GM12878 (cell line): ENCODE measurements at regions not wholly inside any gene's neighbourhood (a gene's known extent, or its start where the extent isn't known, plus 50 kb on each side); places are given as distances from the start of the nearest gene placed in this dataset.

Source experiments
- ATAC-seq: fragments of 200-7000 bp; cut with Tn5 transposase; 3 replicates; pipeline ENCODE4 v1.9.1; 2020; ENCODE audit warnings: mild to moderate bottlenecking, moderate library complexity
- BruUV-seq: library from RNA; stranded (reverse); fragments of 400-500 nt; replicated peaks from 2 replicates; lab custom pipeline; 2021; lab: Mats Ljungman, UMichigan
- CTCF ChIA-PET: fragments of 300-600 bp; sonication (Branson Sonifier 250); formaldehyde crosslinking; extraction: SDS; loops from one replicate; lab custom pipeline; 2021; ENCODE audit warnings: inconsistent platforms; lab: Yijun Ruan, JAX
- POLR2A ChIA-PET: fragments of 350-600 bp; formaldehyde crosslinking; extraction: SDS; loops from one replicate; lab custom pipeline; 2021; ENCODE audit warnings: inconsistent platforms; lab: Charles Lee
- RAD21 ChIA-PET: fragments of 300-600 bp; sonication (Branson Sonifier 250); formaldehyde crosslinking; loops from one replicate; lab custom pipeline; 2023; ENCODE audit warnings: antibody characterized with exemption; ENCODE audit not compliant: unreplicated experiment; lab: Charles Lee
- SMC1A ChIA-PET: fragments of 300-600 bp; sonication (Branson Sonifier 250); formaldehyde crosslinking; loops from one replicate; lab custom pipeline; 2023; ENCODE audit not compliant: unreplicated experiment, uncharacterized antibody; lab: Charles Lee
- DNase-seq: peaks from one replicate; pipeline ENCODE4 v3.0.0-alpha.2; 2011; ENCODE audit warnings: low read depth, low spot score
- FAIRE-seq: peaks from 3 replicates; lab custom pipeline; 2011; peaks lifted over from hg19 to GRCh38; lab: Jason Lieb, UNC
- H2AFZ ChIP-seq: 2 replicates; pipeline ENCODE4 v1.6.0; 2011; ENCODE audit warnings: low read depth, low read length, control low read depth; ENCODE audit not compliant: control insufficient read depth
- H3K27ac ChIP-seq: 2 replicates; pipeline ENCODE4 v1.5.1; 2011; ENCODE audit warnings: control low read depth; ENCODE audit not compliant: control insufficient read depth, insufficient read depth
- H3K27me3 ChIP-seq, 2 experiments: replicated peaks in 1 of 2; 2 replicates each; pipeline versions ENCODE4 v1.6.0 to v1.6.1; 2011; ENCODE audit warnings: low read length in 1 of 2; ENCODE audit not compliant: control insufficient read depth in 2 of 2, insufficient read depth in 2 of 2
- H3K36me3 ChIP-seq, 2 experiments: 2 replicates each; pipeline ENCODE4 v1.5.1; 2011; ENCODE audit warnings: low read length in 1 of 2; ENCODE audit not compliant: control insufficient read depth in 2 of 2, insufficient read depth in 2 of 2
- H3K4me1 ChIP-seq: 2 replicates; pipeline ENCODE4 v1.6.1; 2011; ENCODE audit warnings: mild to moderate bottlenecking, low read length, moderate library complexity, mixed read lengths; ENCODE audit not compliant: control insufficient read depth, insufficient read depth
- H3K4me2 ChIP-seq: 2 replicates; pipeline ENCODE4 v1.6.0; 2011; ENCODE audit warnings: control low read depth; ENCODE audit not compliant: control insufficient read depth, insufficient read depth
- H3K4me3 ChIP-seq: fragments of 200-600 bp; sonication (generic); 2 replicates; pipeline ENCODE4 v1.5.1; 2016
- H3K79me2 ChIP-seq: 2 replicates; pipeline ENCODE4 v1.6.0; 2011; ENCODE audit warnings: low read length; ENCODE audit not compliant: control insufficient read depth, insufficient read depth
- H3K9ac ChIP-seq: 2 replicates; pipeline ENCODE4 v1.8.0; 2011; ENCODE audit warnings: low read length, control low read depth, mixed read lengths; ENCODE audit not compliant: control insufficient read depth, insufficient read depth
- H3K9me3 ChIP-seq: replicated peaks from 3 replicates; pipeline ENCODE4 v1.5.1; 2011; ENCODE audit warnings: mild to moderate bottlenecking, low read length; ENCODE audit not compliant: control insufficient read depth, insufficient read depth
- H4K20me1 ChIP-seq: 2 replicates; pipeline ENCODE4 v1.6.0; 2011; ENCODE audit not compliant: control insufficient read depth, insufficient read depth
- ASH2L ChIP-seq: fragments of 300-600, 200-600 bp; sonication (generic); IDR thresholded peaks from 2 replicates; pipeline ENCODE4 v1.6.1; 2017; ENCODE audit warnings: low read depth, mild to moderate bottlenecking, borderline replicate concordance
- CHD1 ChIP-seq: IDR thresholded peaks from 2 replicates; pipeline ENCODE4 v1.6.1; 2012; ENCODE audit warnings: low read depth, low read length, improper control_type of control experiment
- CHD2 ChIP-seq: IDR thresholded peaks from 2 replicates; pipeline ENCODE4 v1.6.1; 2011; ENCODE audit warnings: low read depth, low read length, improper control_type of control experiment, borderline replicate concordance
- E4F1 ChIP-seq: fragments of 450-650 bp; IDR thresholded peaks from 2 replicates; pipeline ENCODE4 v1.6.1; 2018; ENCODE audit warnings: borderline replicate concordance, mild to moderate bottlenecking; ENCODE audit not compliant: partially characterized antibody
- POLR2A ChIP-seq: IDR thresholded peaks from 2 replicates; pipeline ENCODE4 v1.6.1; 2011; ENCODE audit warnings: low read depth, mild to moderate bottlenecking, low read length
- RB1 ChIP-seq: fragments of 450-650 bp; formaldehyde crosslinking; IDR thresholded peaks from 2 replicates; pipeline ENCODE4 v1.6.1; 2017; ENCODE audit warnings: mild to moderate bottlenecking, borderline replicate concordance
- SREBF1 ChIP-seq: IDR thresholded peaks from 2 replicates; pipeline ENCODE4 v1.6.1; 2012; ENCODE audit warnings: mild to moderate bottlenecking, low read length
- ZNF274 ChIP-seq: IDR thresholded peaks from one replicate; pipeline ENCODE4 v1.8.0; 2011; ENCODE audit not compliant: insufficient read length, insufficient read depth
- WGBS: methylation state at CpG from one replicate; pipeline ENCODE4 v1.1.6; 2016; ENCODE audit warnings: low lambda C conversion rate; ENCODE audit not compliant: insufficient replicate concordance, insufficient coverage; ENCODE audit errors: missing lambda C conversion rate; 5-methylcytosine and 5-hydroxymethylcytosine counted together
- in situ Hi-C: fragments of 300-500 bp; cut with MboI; formaldehyde crosslinking; loops from 9 replicates; pipeline ENCODE4 v1.14.3; 2018; ENCODE audit warnings: mixed read lengths
- intact Hi-C: fragments of 100-400 bp; cut with micrococcal nuclease; formaldehyde crosslinking; loops from one replicate; pipeline ENCODE4 v1.14.2; 2022; ENCODE audit not compliant: unreplicated experiment
- TF ChIP-seq, protein P1 (sequence below): fragments of 450-650 bp; IDR thresholded peaks from 2 replicates; pipeline ENCODE4 v1.6.1; 2017; ENCODE audit warnings: mild to moderate bottlenecking, low read depth, inconsistent platforms; ENCODE audit not compliant: poor library complexity, severe bottlenecking
- TF ChIP-seq, protein P2 (sequence below): IDR thresholded peaks from 2 replicates; pipeline ENCODE4 v1.6.1; 2012; ENCODE audit warnings: low read depth, low read length, improper control_type of control experiment

DNA sequence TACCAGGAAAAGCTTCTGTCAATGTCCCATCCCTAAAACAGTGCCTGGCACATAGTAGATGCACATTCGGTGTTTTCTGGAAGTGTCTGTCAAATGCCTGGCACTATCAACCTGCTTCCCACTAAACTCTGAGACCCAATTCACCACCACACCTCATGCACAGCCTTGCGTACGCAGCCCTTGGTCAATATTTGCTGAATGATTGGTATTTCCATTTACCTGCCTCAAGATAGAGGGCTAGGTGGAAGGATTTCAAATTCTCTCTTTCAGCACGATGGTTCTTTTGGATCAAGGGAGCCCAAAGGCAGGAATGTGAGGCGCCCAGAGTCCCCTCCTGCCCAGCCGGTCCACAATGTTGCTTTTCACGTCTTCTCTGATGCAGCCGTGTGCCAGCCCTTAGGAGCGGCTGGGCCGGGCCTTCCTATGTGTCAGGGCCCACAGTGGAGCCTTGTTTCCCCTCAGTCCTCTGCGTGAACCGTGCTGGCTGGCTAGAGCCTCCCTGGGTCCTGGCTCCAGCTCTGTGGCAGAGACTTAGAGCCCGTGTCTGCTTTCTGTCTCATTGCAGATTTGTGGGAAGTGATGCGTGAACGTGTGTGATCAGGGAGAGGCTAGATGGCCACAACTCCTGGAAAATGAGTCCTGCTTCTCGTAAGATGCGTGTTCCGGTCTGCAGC lies 99.9 kb upstream of the RFLNA start:
- no peaks in the 10 kb centered on the region for H3K4me1 ChIP-seq
- H4K20me1 ChIP-seq = no peaks in the 10 kb centered on the region
- WGBS = 58% methylated on average over 18 of the region's 18 CpGs
- no peak overlapping the region for H3K9ac ChIP-seq
- FAIRE-seq (no peak), DNase-seq (no peak), ATAC-seq (no peak)
- H3K4me3 ChIP-seq = no peak overlapping the region
- no peaks in the 10 kb centered on the region for H3K36me3 ChIP-seq
- RAD21 ChIA-PET = no interaction called here
- in situ Hi-C loops = no loop called here
- SMC1A ChIA-PET = no interaction called here
- H3K9me3 ChIP-seq = no peaks in the 10 kb centered on the region; the same call in 2 of the 3 replicates
- H3K4me2 ChIP-seq = no peak overlapping the region
- BruUV-seq = no TSS peak
- TF ChIP-seq, protein P1, sequence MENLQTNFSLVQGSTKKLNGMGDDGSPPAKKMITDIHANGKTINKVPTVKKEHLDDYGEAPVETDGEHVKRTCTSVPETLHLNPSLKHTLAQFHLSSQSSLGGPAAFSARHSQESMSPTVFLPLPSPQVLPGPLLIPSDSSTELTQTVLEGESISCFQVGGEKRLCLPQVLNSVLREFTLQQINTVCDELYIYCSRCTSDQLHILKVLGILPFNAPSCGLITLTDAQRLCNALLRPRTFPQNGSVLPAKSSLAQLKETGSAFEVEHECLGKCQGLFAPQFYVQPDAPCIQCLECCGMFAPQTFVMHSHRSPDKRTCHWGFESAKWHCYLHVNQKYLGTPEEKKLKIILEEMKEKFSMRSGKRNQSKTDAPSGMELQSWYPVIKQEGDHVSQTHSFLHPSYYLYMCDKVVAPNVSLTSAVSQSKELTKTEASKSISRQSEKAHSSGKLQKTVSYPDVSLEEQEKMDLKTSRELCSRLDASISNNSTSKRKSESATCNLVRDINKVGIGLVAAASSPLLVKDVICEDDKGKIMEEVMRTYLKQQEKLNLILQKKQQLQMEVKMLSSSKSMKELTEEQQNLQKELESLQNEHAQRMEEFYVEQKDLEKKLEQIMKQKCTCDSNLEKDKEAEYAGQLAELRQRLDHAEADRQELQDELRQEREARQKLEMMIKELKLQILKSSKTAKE = no peak
- no peak for TF ChIP-seq ASH2L
- intact Hi-C loops = no loop called here
- H3K27ac ChIP-seq = no peak overlapping the region
- H3K27me3 ChIP-seq = no peaks in the 10 kb centered on the region; a peak in 1 of 4 replicates
- no peak overlapping the region for H2AFZ ChIP-seq
- CTCF ChIA-PET = no interaction called here
- H3K79me2 ChIP-seq = no peaks in the 10 kb centered on the region
- POLR2A ChIA-PET = no interaction called here

GRCh38 chr12:124195567-124195942 lies 99.3 kb upstream of the RFLNA start:
- ChIA-PET RAD21 (no interaction called here), POLR2A (no interaction called here), SMC1A (no interaction called here), CTCF (no interaction called here)
- Histone ChIP-seq H3K36me3 (no peaks in the 10 kb centered on the region), H3K9me3 (no peaks in the 10 kb centered on the region; the same call in 2 of the 3 replicates), H2AFZ (no peak overlapping the region), H3K4me1 (no peaks in the 10 kb centered on the region), H3K4me3 (no peak overlapping the region), H3K27ac (no peak overlapping the region), H3K4me2 (no peak overlapping the region), H4K20me1 (no peaks in the 10 kb centered on the region), H3K79me2 (no peaks in the 10 kb centered on the region), H3K9ac (no peak overlapping the region), H3K27me3 (no peaks in the 10 kb centered on the region; a peak in 1 of 4 replicates)
- no peak for FAIRE-seq
- DNase-seq = no peak
- in situ Hi-C loops = no loop called here
- WGBS = 44% methylated on average over 6 of the region's 6 CpGs
- intact Hi-C loops = no loop called here
- no TSS peak for BruUV-seq
- ATAC-seq = no peak
- TF ChIP-seq E4F1 = no peak
- no peak for TF ChIP-seq ZNF274
- TF ChIP-seq CHD1 = no peak
- TF ChIP-seq POLR2A = no peak
- TF ChIP-seq, protein P2, sequence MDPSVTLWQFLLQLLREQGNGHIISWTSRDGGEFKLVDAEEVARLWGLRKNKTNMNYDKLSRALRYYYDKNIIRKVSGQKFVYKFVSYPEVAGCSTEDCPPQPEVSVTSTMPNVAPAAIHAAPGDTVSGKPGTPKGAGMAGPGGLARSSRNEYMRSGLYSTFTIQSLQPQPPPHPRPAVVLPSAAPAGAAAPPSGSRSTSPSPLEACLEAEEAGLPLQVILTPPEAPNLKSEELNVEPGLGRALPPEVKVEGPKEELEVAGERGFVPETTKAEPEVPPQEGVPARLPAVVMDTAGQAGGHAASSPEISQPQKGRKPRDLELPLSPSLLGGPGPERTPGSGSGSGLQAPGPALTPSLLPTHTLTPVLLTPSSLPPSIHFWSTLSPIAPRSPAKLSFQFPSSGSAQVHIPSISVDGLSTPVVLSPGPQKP = no peak
- TF ChIP-seq SREBF1 = no peak
- no peak for TF ChIP-seq CHD2
- no peak for TF ChIP-seq RB1
